Liver (tissue), 7 donors: ENCODE measurements at regions not wholly inside any gene's neighbourhood (a gene's known extent, or its start where the extent isn't known, plus 50 kb on each side); places are given as distances from the start of the nearest gene placed in this dataset.

Experiments
- DNase-seq: peaks from one replicate; pipeline ENCODE4 v3.0.0-alpha.2; 2017; ENCODE audit warnings: low spot score
- H3K27ac ChIP-seq, 2 donors: one replicate each; pipeline ENCODE4 v1.7.0; 2013; ENCODE audit warnings: inconsistent platforms in 2 of 2, low read length in 2 of 2, control low read depth in 1 of 2, low read depth in 1 of 2, mild to moderate bottlenecking in 1 of 2
- H3K27me3 ChIP-seq, 4 donors: one replicate each; pipeline versions ENCODE4 v1.6.1 to v1.7.0; 2013; ENCODE audit warnings: low read length in 3 of 4, inconsistent platforms in 1 of 4, mild to moderate bottlenecking in 1 of 4, moderate library complexity in 1 of 4; ENCODE audit not compliant: control insufficient read depth in 4 of 4, insufficient read depth in 4 of 4
- H3K36me3 ChIP-seq, 4 donors: one replicate each; pipeline versions ENCODE4 v1.6.1 to v1.7.0; 2013; ENCODE audit warnings: low read length in 3 of 4, mild to moderate bottlenecking in 3 of 4, low read depth in 1 of 4, moderate library complexity in 1 of 4; ENCODE audit not compliant: control insufficient read depth in 4 of 4, insufficient read depth in 3 of 4
- H3K4me1 ChIP-seq, 4 donors: one replicate each; pipeline versions ENCODE4 v1.6.1 to v1.7.0; 2013; ENCODE audit warnings: low read length in 3 of 4, mild to moderate bottlenecking in 3 of 4, moderate library complexity in 1 of 4; ENCODE audit not compliant: control insufficient read depth in 4 of 4, insufficient read depth in 4 of 4
- H3K4me3 ChIP-seq, 3 donors: one replicate each; pipeline versions ENCODE4 v1.6.1 to v1.7.0; 2013; ENCODE audit warnings: low read length in 3 of 3, control low read depth in 1 of 3, low read depth in 1 of 3, mild to moderate bottlenecking in 1 of 3
- H3K9ac ChIP-seq, 2 donors: one replicate each; pipeline ENCODE4 v1.7.0; 2013; ENCODE audit warnings: low read length in 2 of 2, mild to moderate bottlenecking in 2 of 2, moderate library complexity in 2 of 2, control low read depth in 1 of 2, low read depth in 1 of 2
- H3K9me3 ChIP-seq, 4 donors: one replicate each; pipeline versions ENCODE4 v1.6.1 to v1.7.0; 2013; ENCODE audit warnings: low read length in 3 of 4; ENCODE audit not compliant: control insufficient read depth in 4 of 4
- EGR1 ChIP-seq, 2 donors: IDR thresholded peaks; 2 replicates each; pipeline ENCODE4 v1.6.1; 2016 to 2018; ENCODE audit warnings: antibody characterized with exemption in 2 of 2, low read depth in 2 of 2
- GABPA ChIP-seq, 2 donors: IDR thresholded peaks in 1 of 2; conservative IDR thresholded peaks in 1 of 2; 2 replicates each; pipeline ENCODE4 v1.6.1; 2016; ENCODE audit warnings: antibody characterized with exemption in 2 of 2, mild to moderate bottlenecking in 1 of 2, moderate library complexity in 1 of 2
- JUND ChIP-seq, 2 donors: IDR thresholded peaks; 2 replicates each; pipeline ENCODE4 v1.6.1; 2016; ENCODE audit warnings: antibody characterized with exemption in 2 of 2
- NR2F2 ChIP-seq: IDR thresholded peaks from 2 replicates; pipeline ENCODE4 v1.6.1; 2016; ENCODE audit warnings: antibody characterized with exemption
- RXRA ChIP-seq, 2 donors: IDR thresholded peaks; 2 replicates each; pipeline ENCODE4 v1.6.1; 2017 to 2018; ENCODE audit warnings: antibody characterized with exemption in 2 of 2, mild to moderate bottlenecking in 1 of 2
- SP1 ChIP-seq: IDR thresholded peaks from 2 replicates; pipeline ENCODE4 v1.6.1; 2018; ENCODE audit warnings: antibody characterized with exemption, mild to moderate bottlenecking
- TAF1 ChIP-seq: conservative IDR thresholded peaks from 2 replicates; pipeline ENCODE4 v1.6.1; 2016; ENCODE audit warnings: antibody characterized with exemption, mild to moderate bottlenecking
- WGBS: extraction: QIAGEN DNeasy Blood & Tissue Kit; methylation state at CpG from one replicate; pipeline ENCODE4 v1.1.7; 2013; 5-methylcytosine and 5-hydroxymethylcytosine counted together
- TF ChIP-seq, protein P1 (sequence below): IDR thresholded peaks from 2 replicates; pipeline ENCODE4 v1.6.1; 2016; ENCODE audit warnings: antibody characterized with exemption
- TF ChIP-seq, protein P2 (sequence below): IDR thresholded peaks from 2 replicates; pipeline ENCODE4 v1.6.1; 2016; ENCODE audit warnings: antibody characterized with exemption, mild to moderate bottlenecking
- TF ChIP-seq, protein P3 (sequence below): IDR thresholded peaks from 2 replicates; pipeline ENCODE4 v1.6.1; 2016; ENCODE audit warnings: antibody characterized with exemption
- TF ChIP-seq, protein P4 (sequence below): IDR thresholded peaks from 2 replicates; pipeline ENCODE4 v1.6.1; 2016; ENCODE audit warnings: antibody characterized with exemption
- donor health status: healthy.
- donor health status: healthy.
- donor health status: healthy.
- donor health status: healthy.

- no peaks in the 10 kb centered on the region for H3K36me3 ChIP-seq
- H3K9me3 ChIP-seq, result peaks cover 0 to 4% (median 0%) of the 10 kb centered on the region in 4 donors
- H3K4me3 ChIP-seq, result no peak overlapping the region
- peaks cover 0 to 10% (median 3%) of the 10 kb centered on the region in 4 donors for H3K27me3 ChIP-seq
- TF ChIP-seq, protein P1, sequence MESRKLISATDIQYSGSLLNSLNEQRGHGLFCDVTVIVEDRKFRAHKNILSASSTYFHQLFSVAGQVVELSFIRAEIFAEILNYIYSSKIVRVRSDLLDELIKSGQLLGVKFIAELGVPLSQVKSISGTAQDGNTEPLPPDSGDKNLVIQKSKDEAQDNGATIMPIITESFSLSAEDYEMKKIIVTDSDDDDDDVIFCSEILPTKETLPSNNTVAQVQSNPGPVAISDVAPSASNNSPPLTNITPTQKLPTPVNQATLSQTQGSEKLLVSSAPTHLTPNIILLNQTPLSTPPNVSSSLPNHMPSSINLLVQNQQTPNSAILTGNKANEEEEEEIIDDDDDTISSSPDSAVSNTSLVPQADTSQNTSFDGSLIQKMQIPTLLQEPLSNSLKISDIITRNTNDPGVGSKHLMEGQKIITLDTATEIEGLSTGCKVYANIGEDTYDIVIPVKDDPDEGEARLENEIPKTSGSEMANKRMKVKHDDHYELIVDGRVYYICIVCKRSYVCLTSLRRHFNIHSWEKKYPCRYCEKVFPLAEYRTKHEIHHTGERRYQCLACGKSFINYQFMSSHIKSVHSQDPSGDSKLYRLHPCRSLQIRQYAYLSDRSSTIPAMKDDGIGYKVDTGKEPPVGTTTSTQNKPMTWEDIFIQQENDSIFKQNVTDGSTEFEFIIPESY, result no peak
- TF ChIP-seq GABPA (IDR thresholded peaks at IDR 0.05 in 1 of 2, conservative IDR thresholded peaks at IDR 0.05 in 1 of 2) (no peak), JUND (IDR thresholded peaks at IDR 0.05) (no peak), SP1 (no peak), NR2F2 (no peak)
- TF ChIP-seq, protein P2, sequence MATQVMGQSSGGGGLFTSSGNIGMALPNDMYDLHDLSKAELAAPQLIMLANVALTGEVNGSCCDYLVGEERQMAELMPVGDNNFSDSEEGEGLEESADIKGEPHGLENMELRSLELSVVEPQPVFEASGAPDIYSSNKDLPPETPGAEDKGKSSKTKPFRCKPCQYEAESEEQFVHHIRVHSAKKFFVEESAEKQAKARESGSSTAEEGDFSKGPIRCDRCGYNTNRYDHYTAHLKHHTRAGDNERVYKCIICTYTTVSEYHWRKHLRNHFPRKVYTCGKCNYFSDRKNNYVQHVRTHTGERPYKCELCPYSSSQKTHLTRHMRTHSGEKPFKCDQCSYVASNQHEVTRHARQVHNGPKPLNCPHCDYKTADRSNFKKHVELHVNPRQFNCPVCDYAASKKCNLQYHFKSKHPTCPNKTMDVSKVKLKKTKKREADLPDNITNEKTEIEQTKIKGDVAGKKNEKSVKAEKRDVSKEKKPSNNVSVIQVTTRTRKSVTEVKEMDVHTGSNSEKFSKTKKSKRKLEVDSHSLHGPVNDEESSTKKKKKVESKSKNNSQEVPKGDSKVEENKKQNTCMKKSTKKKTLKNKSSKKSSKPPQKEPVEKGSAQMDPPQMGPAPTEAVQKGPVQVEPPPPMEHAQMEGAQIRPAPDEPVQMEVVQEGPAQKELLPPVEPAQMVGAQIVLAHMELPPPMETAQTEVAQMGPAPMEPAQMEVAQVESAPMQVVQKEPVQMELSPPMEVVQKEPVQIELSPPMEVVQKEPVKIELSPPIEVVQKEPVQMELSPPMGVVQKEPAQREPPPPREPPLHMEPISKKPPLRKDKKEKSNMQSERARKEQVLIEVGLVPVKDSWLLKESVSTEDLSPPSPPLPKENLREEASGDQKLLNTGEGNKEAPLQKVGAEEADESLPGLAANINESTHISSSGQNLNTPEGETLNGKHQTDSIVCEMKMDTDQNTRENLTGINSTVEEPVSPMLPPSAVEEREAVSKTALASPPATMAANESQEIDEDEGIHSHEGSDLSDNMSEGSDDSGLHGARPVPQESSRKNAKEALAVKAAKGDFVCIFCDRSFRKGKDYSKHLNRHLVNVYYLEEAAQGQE, result no peak
- TF ChIP-seq, protein P3, sequence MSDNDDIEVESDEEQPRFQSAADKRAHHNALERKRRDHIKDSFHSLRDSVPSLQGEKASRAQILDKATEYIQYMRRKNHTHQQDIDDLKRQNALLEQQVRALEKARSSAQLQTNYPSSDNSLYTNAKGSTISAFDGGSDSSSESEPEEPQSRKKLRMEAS, result no peak
- TF ChIP-seq, protein P4, sequence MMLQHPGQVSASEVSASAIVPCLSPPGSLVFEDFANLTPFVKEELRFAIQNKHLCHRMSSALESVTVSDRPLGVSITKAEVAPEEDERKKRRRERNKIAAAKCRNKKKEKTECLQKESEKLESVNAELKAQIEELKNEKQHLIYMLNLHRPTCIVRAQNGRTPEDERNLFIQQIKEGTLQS, result no peak
- no peaks in the 10 kb centered on the region for H3K4me1 ChIP-seq
- 77% methylated on average over 13 of the region's 13 CpGs for whole genome bisulfite sequencing
- no peak for DNase-seq
- H3K9ac ChIP-seq, result no peak overlapping the region
- no peak overlapping the region for H3K27ac ChIP-seq
These were observed 50.3 kb downstream of the RBFOX3 start for GRCh38 chr17:79560527-79560926.

GRCh38 chr17:79559111-79559887 lies 51.6 kb downstream of the RBFOX3 start:
- whole genome bisulfite sequencing, result 79% methylated on average over 2 of the region's 2 CpGs
- Histone ChIP-seq H3K4me1 (no peaks in the 10 kb centered on the region), H3K36me3 (no peaks in the 10 kb centered on the region), H3K9ac (no peak overlapping the region), H3K27me3 (peaks cover 0 to 10% (median 3%) of the 10 kb centered on the region in 4 donors), H3K9me3 (peaks cover 0 to 6% (median 0%) of the 10 kb centered on the region in 4 donors), H3K4me3 (no peak overlapping the region), H3K27ac (no peak overlapping the region)
- TF ChIP-seq TAF1 (no peak), EGR1 (IDR thresholded peaks at IDR 0.05; ENCODE audit: low read depth in 2 of 2) (no peak), RXRA (IDR thresholded peaks at IDR 0.05) (no peak)
- TF ChIP-seq, protein P4, result no peak
- no peak for DNase-seq
